Type B pancreatic cell (in vitro differentiated cells): ENCODE measurements at regions not wholly inside any gene's neighbourhood (a gene's known extent, or its start where the extent isn't known, plus 50 kb on each side); places are given as distances from the start of the nearest gene placed in this dataset.

Experiments used
- DNase-seq: peaks from one replicate; pipeline ENCODE4 v3.0.0; 2021; ENCODE audit warnings: mixed read lengths; ENCODE audit not compliant: unreplicated experiment; ENCODE audit errors: extremely low spot score
- H3K27ac Mint-ChIP-seq: 2 replicates; pipeline ENCODE4 v1.8.0; 2021; ENCODE audit warnings: mild to moderate bottlenecking, mixed read lengths
- H3K27me3 Mint-ChIP-seq: 2 replicates; pipeline ENCODE4 v1.8.0; 2021; ENCODE audit warnings: mixed read lengths
- H3K36me3 Mint-ChIP-seq: 2 replicates; pipeline ENCODE4 v1.8.0; 2021; ENCODE audit warnings: mixed read lengths
- H3K4me1 Mint-ChIP-seq: one replicate; pipeline ENCODE4 v1.8.0; 2021; ENCODE audit warnings: mixed read lengths; ENCODE audit not compliant: unreplicated experiment
- H3K4me3 Mint-ChIP-seq: 2 replicates; pipeline ENCODE4 v1.8.0; 2021; ENCODE audit warnings: mild to moderate bottlenecking, mixed read lengths
- H3K9me3 Mint-ChIP-seq: 2 replicates; pipeline ENCODE4 v1.8.0; 2021; ENCODE audit warnings: mixed read lengths
- TF ChIP-seq, protein P1 (sequence below): fragments of 200-600 bp; sonication (generic); conservative IDR thresholded peaks from 2 replicates; pipeline ENCODE4 v1.5.0; 2021; ENCODE audit warnings: antibody characterized with exemption, mild to moderate bottlenecking

DNA sequence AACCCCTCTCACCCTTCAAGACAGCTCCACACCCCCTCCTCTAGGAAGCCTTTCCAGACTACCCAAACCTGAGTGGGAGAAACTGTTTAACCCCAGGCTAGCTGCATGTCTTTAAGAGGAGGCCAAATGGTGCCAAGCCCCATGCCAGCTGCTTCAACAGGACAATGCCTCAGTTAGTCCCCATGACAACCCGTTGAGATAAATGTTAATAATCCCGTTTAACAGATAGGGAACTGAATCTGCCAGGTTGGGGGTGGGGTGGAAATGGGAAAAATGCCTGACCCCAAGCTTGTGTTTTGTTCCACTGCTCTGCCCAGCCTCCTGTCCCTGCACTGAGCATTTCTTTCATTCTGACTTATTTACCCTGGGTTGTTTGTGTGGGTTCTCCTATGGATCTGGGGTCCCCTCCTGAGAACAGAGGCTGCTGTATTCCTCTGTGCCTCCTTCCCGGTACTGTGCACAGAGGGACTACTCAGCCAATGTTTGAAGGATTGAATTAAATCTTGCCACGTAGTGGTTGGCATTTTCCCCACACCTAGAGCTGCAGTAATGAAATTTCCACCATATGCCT is 452.6 kb upstream of the ZMIZ1 start:
- Mint-ChIP-seq H3K27ac (no peak overlapping the region), H3K4me1 (peaks cover 38% of the 10 kb centered on the region), H3K27me3 (peaks cover 11% of the 10 kb centered on the region), H3K9me3 (peaks cover 13% of the 10 kb centered on the region), H3K4me3 (no peak overlapping the region), H3K36me3 (no peaks in the 10 kb centered on the region)
- no peak for DNase-seq
- TF ChIP-seq, protein P1, sequence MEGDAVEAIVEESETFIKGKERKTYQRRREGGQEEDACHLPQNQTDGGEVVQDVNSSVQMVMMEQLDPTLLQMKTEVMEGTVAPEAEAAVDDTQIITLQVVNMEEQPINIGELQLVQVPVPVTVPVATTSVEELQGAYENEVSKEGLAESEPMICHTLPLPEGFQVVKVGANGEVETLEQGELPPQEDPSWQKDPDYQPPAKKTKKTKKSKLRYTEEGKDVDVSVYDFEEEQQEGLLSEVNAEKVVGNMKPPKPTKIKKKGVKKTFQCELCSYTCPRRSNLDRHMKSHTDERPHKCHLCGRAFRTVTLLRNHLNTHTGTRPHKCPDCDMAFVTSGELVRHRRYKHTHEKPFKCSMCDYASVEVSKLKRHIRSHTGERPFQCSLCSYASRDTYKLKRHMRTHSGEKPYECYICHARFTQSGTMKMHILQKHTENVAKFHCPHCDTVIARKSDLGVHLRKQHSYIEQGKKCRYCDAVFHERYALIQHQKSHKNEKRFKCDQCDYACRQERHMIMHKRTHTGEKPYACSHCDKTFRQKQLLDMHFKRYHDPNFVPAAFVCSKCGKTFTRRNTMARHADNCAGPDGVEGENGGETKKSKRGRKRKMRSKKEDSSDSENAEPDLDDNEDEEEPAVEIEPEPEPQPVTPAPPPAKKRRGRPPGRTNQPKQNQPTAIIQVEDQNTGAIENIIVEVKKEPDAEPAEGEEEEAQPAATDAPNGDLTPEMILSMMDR: no peak

DNA sequence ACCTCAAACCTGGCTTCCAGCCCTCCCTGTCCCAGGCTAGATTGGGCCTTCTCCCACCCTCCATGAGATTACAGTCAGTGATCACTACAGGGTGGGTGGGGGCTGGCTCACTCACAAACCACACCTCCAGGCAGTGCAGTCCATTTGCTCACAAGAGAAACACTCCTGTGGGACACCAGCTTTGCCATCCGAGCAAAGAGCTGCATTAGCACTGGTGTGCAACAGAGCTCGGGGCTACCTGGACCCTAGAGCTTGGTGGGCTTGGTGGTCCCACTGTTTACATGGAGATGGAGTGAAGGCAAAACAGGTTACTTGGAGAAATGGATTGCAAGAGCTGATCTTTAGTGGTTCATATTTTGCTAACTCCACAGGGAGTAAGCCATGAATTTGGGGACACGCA is 451.7 kb upstream of the ZMIZ1 start:
- DNase-seq: no peak
- no peak overlapping the region for H3K27ac Mint-ChIP-seq

DNA sequence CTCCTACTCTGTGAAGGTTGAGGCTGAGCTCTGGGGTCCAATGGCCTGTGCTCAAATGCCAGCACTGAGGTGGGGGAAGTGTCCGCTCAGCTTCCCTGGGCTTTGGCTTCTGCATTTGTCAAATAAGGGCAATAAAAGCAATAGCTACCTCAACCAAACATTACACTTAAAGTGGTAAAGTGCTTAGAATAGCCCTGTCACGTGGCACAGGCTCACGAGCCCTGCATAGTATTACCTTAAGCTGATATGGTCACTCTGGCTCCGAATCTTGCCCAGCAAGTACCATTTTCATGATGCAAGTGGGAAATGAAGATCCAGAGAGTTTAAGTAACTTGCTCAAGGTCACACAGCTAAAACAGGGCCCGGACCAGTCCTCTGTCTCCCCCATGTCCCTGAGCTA is 451.1 kb upstream of the ZMIZ1 start:
- H3K36me3 Mint-ChIP-seq: no peaks in the 10 kb centered on the region
- H3K27me3 Mint-ChIP-seq: peaks cover 11% of the 10 kb centered on the region

More for the DNA sequence above, 451.7 kb upstream of the ZMIZ1 start:
- H3K4me1 Mint-ChIP-seq: peaks cover 37% of the 10 kb centered on the region
- H3K4me3 Mint-ChIP-seq: no peak overlapping the region
- H3K27me3 Mint-ChIP-seq: peaks cover 11% of the 10 kb centered on the region
- H3K9me3 Mint-ChIP-seq: peaks cover 13% of the 10 kb centered on the region
- no peaks in the 10 kb centered on the region for H3K36me3 Mint-ChIP-seq
- TF ChIP-seq, protein P1: no peak

DNA sequence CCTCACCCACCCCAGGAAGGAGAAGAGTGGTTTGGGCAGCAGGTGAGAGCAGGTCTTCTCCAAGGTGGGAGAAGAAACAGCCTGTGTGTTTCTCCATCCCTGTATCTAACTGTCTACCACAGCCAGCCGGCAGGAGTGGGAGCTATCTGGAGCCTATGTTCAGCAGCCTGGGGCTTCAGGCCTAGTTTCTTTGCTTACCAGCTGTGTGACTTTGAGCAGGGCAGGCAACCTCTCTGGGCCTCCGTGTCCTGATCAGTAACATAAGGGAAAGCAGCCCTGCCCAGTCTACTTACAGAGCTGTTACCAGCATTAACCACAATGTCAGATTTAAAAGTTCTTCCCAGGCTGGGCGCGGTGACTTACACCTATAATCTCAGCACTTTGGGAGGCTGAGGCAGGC is 450.7 kb upstream of the ZMIZ1 start:
- Mint-ChIP-seq H3K27me3 (peaks cover 11% of the 10 kb centered on the region), H3K4me1 (peaks cover 44% of the 10 kb centered on the region), H3K9me3 (peaks cover 13% of the 10 kb centered on the region), H3K4me3 (no peak overlapping the region), H3K27ac (no peak overlapping the region), H3K36me3 (no peaks in the 10 kb centered on the region)
- no peak for DNase-seq
- TF ChIP-seq, protein P1: no peak

More for the DNA sequence above, 451.1 kb upstream of the ZMIZ1 start:
- Mint-ChIP-seq H3K9me3 (peaks cover 13% of the 10 kb centered on the region), H3K4me1 (peaks cover 41% of the 10 kb centered on the region), H3K27ac (no peak overlapping the region), H3K4me3 (no peak overlapping the region)
- DNase-seq: no peak
- TF ChIP-seq, protein P1: no peak

DNA sequence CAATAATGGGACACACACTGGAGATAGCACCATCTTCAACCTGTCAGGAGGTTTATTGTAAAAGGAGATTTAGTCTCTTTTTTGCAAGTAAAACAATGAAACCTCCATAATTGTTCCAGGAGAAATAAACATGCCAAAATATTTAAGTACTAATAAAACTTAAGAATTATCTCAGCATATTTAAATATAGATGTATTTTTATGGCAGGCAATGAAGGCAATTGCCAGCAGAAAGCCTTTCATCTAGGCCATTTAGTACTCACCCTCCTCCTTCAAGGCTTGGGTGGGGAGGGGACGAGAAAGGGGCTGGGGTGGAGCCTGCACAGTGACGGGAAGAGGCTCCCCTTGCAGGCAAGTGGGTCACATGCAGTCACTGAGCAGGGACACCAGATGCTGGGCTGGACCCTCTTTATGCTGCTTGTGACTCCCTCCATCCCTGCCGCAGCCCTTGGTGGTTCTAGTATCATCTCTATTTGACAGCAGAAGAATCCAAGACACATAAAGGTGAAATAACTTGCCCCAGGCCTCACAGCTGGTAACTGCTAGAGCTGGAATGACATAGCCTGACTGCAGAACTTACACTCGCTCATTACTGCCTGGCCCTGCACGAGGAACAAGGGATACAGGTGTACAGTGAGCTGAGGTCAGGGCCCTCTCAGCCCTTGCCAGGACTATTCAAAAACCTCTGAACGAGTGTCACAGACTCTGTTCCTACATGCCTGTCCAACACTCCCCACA is 449.5 kb upstream of the ZMIZ1 start:
- Mint-ChIP-seq H3K4me1 (peaks cover 49% of the 10 kb centered on the region), H3K4me3 (no peak overlapping the region), H3K9me3 (peaks cover 13% of the 10 kb centered on the region), H3K27me3 (peaks cover 6% of the 10 kb centered on the region), H3K27ac (peak overlapping the region; percentile 21), H3K36me3 (no peaks in the 10 kb centered on the region)
- TF ChIP-seq, protein P1: no peak
- DNase-seq: no peak
